Right lobe of liver (tissue), 6 donors: ENCODE measurements at regions not wholly inside any gene's neighbourhood (a gene's known extent, or its start where the extent isn't known, plus 50 kb on each side); places are given as distances from the start of the nearest gene placed in this dataset.

Experiments used
- ATAC-seq, 4 donors: fragments of 200-7000 bp; cut with Tn5 transposase; one replicate each; pipeline ENCODE4 v1.9.1; 2020; ENCODE audit warnings: mild to moderate bottlenecking in 4 of 4, moderate library complexity in 4 of 4
- DNase-seq, 3 donors: peaks; one replicate each; pipeline ENCODE4 v3.0.0-alpha.2; 2020
- H3K27ac ChIP-seq, 3 donors: fragments of 200-600 bp; one replicate each; pipeline ENCODE4 v1.8.0; 2022
- H3K27me3 ChIP-seq, 2 donors: fragments of 200-600 bp; one replicate each; pipeline ENCODE4 v1.8.0; 2022
- H3K36me3 ChIP-seq, 4 donors: fragments of 200-600 bp; sonication (generic) in 1 of 4; one replicate each; pipeline versions ENCODE4 v1.5.1 to v1.8.0; 2017 to 2022; ENCODE audit warnings: control low read depth in 1 of 4
- H3K4me1 ChIP-seq, 4 donors: fragments of 200-600 bp; sonication (generic) in 1 of 4; one replicate each; pipeline versions ENCODE4 v1.5.1 to v1.8.0; 2017 to 2022; ENCODE audit warnings: control low read depth in 1 of 4
- H3K4me3 ChIP-seq, 3 donors: fragments of 200-600 bp; one replicate each; pipeline ENCODE4 v1.8.0; 2022
- H3K9me3 ChIP-seq, 4 donors: fragments of 200-600 bp; sonication (generic) in 1 of 4; one replicate each; pipeline versions ENCODE4 v1.5.1 to v1.8.0; 2017 to 2022; ENCODE audit warnings: control low read depth in 1 of 4
- CTCF ChIP-seq, 4 donors: fragments of 200-600 bp in 3 of 4; fragments of 450-650 bp in 1 of 4; IDR thresholded peaks; one replicate each; pipeline versions ENCODE4 v1.5.1 to v1.8.0; 2016 to 2022; ENCODE audit warnings: antibody characterized with exemption in 4 of 4, mild to moderate bottlenecking in 2 of 4
- POLR2A ChIP-seq: fragments of 450-650 bp; IDR thresholded peaks from one replicate; pipeline ENCODE4 v1.6.1; 2017; ENCODE audit warnings: antibody characterized with exemption, mild to moderate bottlenecking
- WGBS: methylation state at CpG from one replicate; pipeline ENCODE4 v1.1.6; 2018; ENCODE audit warnings: low coverage, low lambda C conversion rate; ENCODE audit not compliant: insufficient coverage; ENCODE audit errors: missing lambda C conversion rate; 5-methylcytosine and 5-hydroxymethylcytosine counted together
- intact Hi-C, 2 donors: fragments of 100-400 bp; cut with DNase I; formaldehyde crosslinking; loops; one replicate each; pipeline versions ENCODE4 v1.11.2 to v1.14.1; 2022
- donor health status: DM: no; HTN: yes; CAD: no.
- donor health status: DM: no; HTN: no; CAD: no.
- donor health status: DM: no; HTN: no; CAD: no.
- donor health status: DM: no; HTN: yes; CAD: no.
- donor health status: DM: no; HTN: yes; CAD: no.

GRCh38 chr7:46972205-46972604 lies 609.7 kb downstream of the TNS3 start:
- Histone ChIP-seq H3K4me3 (no peak overlapping the region), H3K27me3 (no peaks in the 10 kb centered on the region), H3K27ac (no peak overlapping the region), H3K9me3 (no peaks in the 10 kb centered on the region), H3K36me3 (no peaks in the 10 kb centered on the region), H3K4me1 (no peaks in the 10 kb centered on the region)
- TF ChIP-seq POLR2A (no peak), CTCF (IDR thresholded peaks at IDR 0.05) (no peak)
- 78% methylated on average over 3 of the region's 3 CpGs for WGBS
- no peak for DNase-seq
- no peak for ATAC-seq
- intact Hi-C loops: no loop called here

- peaks cover 0 to 5% (median 0%) of the 10 kb centered on the region in 4 donors for H3K9me3 ChIP-seq
- WGBS: 91% methylated on average over 1 of the region's 1 CpG
- no peaks in the 10 kb centered on the region for H3K27me3 ChIP-seq
- intact Hi-C loops: no loop called here
- no peaks in the 10 kb centered on the region for H3K4me1 ChIP-seq
- DNase-seq (no peak), ATAC-seq (no peak)
- TF ChIP-seq CTCF (IDR thresholded peaks at IDR 0.05): no peak
- TF ChIP-seq POLR2A: no peak
- no peak overlapping the region for H3K27ac ChIP-seq
- H3K36me3 ChIP-seq: no peaks in the 10 kb centered on the region
- H3K4me3 ChIP-seq: no peak overlapping the region
These were observed 611.4 kb downstream of the TNS3 start for GRCh38 chr7:46970476-46970875.

- Histone ChIP-seq H3K27me3 (no peaks in the 10 kb centered on the region), H3K9me3 (peaks cover 0 to 5% (median 0%) of the 10 kb centered on the region in 4 donors), H3K4me3 (no peak overlapping the region), H3K36me3 (no peaks in the 10 kb centered on the region), H3K27ac (no peak overlapping the region), H3K4me1 (no peaks in the 10 kb centered on the region)
- intact Hi-C loops: no loop called here
- ATAC-seq: no peak
- no peak for DNase-seq
- WGBS: 81% methylated on average over 5 of the region's 5 CpGs
- TF ChIP-seq CTCF (IDR thresholded peaks at IDR 0.05): no peak
- TF ChIP-seq POLR2A: no peak
These were observed 611.8 kb downstream of the TNS3 start for GRCh38 chr7:46970131-46970430.

- TF ChIP-seq CTCF (IDR thresholded peaks at IDR 0.05) (no peak), POLR2A (no peak)
- Histone ChIP-seq H3K9me3 (peaks cover 0 to 5% (median 0%) of the 10 kb centered on the region in 4 donors), H3K36me3 (no peaks in the 10 kb centered on the region), H3K4me1 (no peaks in the 10 kb centered on the region), H3K4me3 (no peak overlapping the region), H3K27me3 (no peaks in the 10 kb centered on the region), H3K27ac (no peak overlapping the region)
- DNase-seq (no peak), ATAC-seq (no peak)
- WGBS: 59% methylated on average over 8 of the region's 12 CpGs
- intact Hi-C loops: no loop called here
These were observed 612.4 kb downstream of the TNS3 start for GRCh38 chr7:46969303-46970130.
